Lung (tissue), 11 donors: ENCODE measurements at regions not wholly inside any gene's neighbourhood (a gene's known extent, or its start where the extent isn't known, plus 50 kb on each side); places are given as distances from the start of the nearest gene placed in this dataset.

ENCODE experiments used
- ATAC-seq: fragments of 200-7000 bp; cut with Tn5 transposase; one replicate; pipeline ENCODE4 v1.9.1; 2020; ENCODE audit warnings: moderate number of reproducible peaks; ENCODE audit not compliant: insufficient read depth, low FRiP score
- DNase-seq, 3 donors: peaks; one replicate each; pipeline ENCODE4 v3.0.0-alpha.2; 2013 to 2017
- H3K27ac ChIP-seq, 2 donors: one replicate each; pipeline ENCODE4 v1.5.1; 2013; ENCODE audit warnings: mild to moderate bottlenecking in 2 of 2, moderate library complexity in 2 of 2, control low read depth in 1 of 2, inconsistent platforms in 1 of 2, low read depth in 1 of 2, low read length in 1 of 2
- H3K27me3 ChIP-seq, 3 donors: one replicate each; pipeline ENCODE4 v1.5.1; 2013; ENCODE audit warnings: low read length in 2 of 3; ENCODE audit not compliant: control insufficient read depth in 3 of 3, insufficient read depth in 3 of 3
- H3K36me3 ChIP-seq, 4 donors: one replicate each; pipeline ENCODE4 v1.5.1; 2013; ENCODE audit warnings: low read length in 4 of 4, mild to moderate bottlenecking in 1 of 4, moderate library complexity in 1 of 4; ENCODE audit not compliant: control insufficient read depth in 4 of 4, insufficient read depth in 4 of 4
- H3K4me1 ChIP-seq, 5 donors: one replicate each; pipeline ENCODE4 v1.5.1; 2013; ENCODE audit warnings: low read length in 5 of 5, mild to moderate bottlenecking in 2 of 5, moderate library complexity in 1 of 5; ENCODE audit not compliant: control insufficient read depth in 5 of 5, insufficient read depth in 5 of 5
- H3K4me3 ChIP-seq: one replicate; pipeline ENCODE4 v1.5.1; 2013; ENCODE audit warnings: mild to moderate bottlenecking, control low read depth, moderate library complexity
- H3K9ac ChIP-seq, 2 donors: one replicate each; pipeline ENCODE4 v1.5.1; 2013; ENCODE audit warnings: low read length in 2 of 2, control low read depth in 1 of 2; ENCODE audit not compliant: insufficient read depth in 1 of 2
- H3K9me3 ChIP-seq, 4 donors: one replicate each; pipeline ENCODE4 v1.5.1; 2013; ENCODE audit warnings: low read length in 3 of 4, mild to moderate bottlenecking in 1 of 4, moderate library complexity in 1 of 4; ENCODE audit not compliant: control insufficient read depth in 4 of 4, insufficient read depth in 3 of 4
- CTCF ChIP-seq: IDR thresholded peaks from 2 replicates; pipeline ENCODE4 v1.5.1; 2012; ENCODE audit warnings: mild to moderate bottlenecking; ENCODE audit errors: control extremely low read depth, extremely low read depth
- WGBS, 2 donors: extraction: QIAGEN DNeasy Blood & Tissue Kit; methylation state at CpG; one replicate each; pipeline ENCODE4 v1.1.7; 2013; 5-methylcytosine and 5-hydroxymethylcytosine counted together
- donor health status: control.
- donor health status: control.
- donor health status: Bipolar disorder and iron deficiency.
- donor health status: healthy.
- donor health status: DM: yes; HTN: yes; CAD: no.

GRCh38 chr2:153394686-153395085 lies 83.9 kb downstream of the RPRM start:
- Histone ChIP-seq H3K27me3 (no peaks in the 10 kb centered on the region), H3K4me3 (no peak overlapping the region), H3K36me3 (no peaks in the 10 kb centered on the region), H3K4me1 (no peaks in the 10 kb centered on the region), H3K9ac (no peak overlapping the region), H3K27ac (no peak overlapping the region), H3K9me3 (no peaks in the 10 kb centered on the region)
- no peak for DNase-seq
- TF ChIP-seq CTCF, result no peak
- 72 to 75% methylated on average over 5 of the region's 5 CpGs for WGBS, 2 donors
- no peak for ATAC-seq

- no peaks in the 10 kb centered on the region for H3K4me1 ChIP-seq
- no peaks in the 10 kb centered on the region for H3K36me3 ChIP-seq
- DNase-seq, result no peak
- TF ChIP-seq CTCF, result no peak
- no peak overlapping the region for H3K9ac ChIP-seq
- no peak for ATAC-seq
- H3K27me3 ChIP-seq, result no peaks in the 10 kb centered on the region
- H3K27ac ChIP-seq, result no peak overlapping the region
- no peak overlapping the region for H3K4me3 ChIP-seq
- no peaks in the 10 kb centered on the region for H3K9me3 ChIP-seq
Measured at GRCh38 chr2:153394247-153394646, 84.3 kb downstream of the RPRM start.

GRCh38 chr2:153393518-153393917 lies 85.0 kb downstream of the RPRM start:
- H3K9ac ChIP-seq, result no peak overlapping the region
- no peak overlapping the region for H3K4me3 ChIP-seq
- H3K27ac ChIP-seq, result no peak overlapping the region
- H3K36me3 ChIP-seq, result no peaks in the 10 kb centered on the region
- no peaks in the 10 kb centered on the region for H3K27me3 ChIP-seq
- H3K4me1 ChIP-seq, result no peaks in the 10 kb centered on the region
- TF ChIP-seq CTCF, result no peak
- ATAC-seq, result no peak
- DNase-seq, result no peak
- 60 to 74% methylated on average over 3 of the region's 3 CpGs for WGBS, 2 donors
- no peaks in the 10 kb centered on the region for H3K9me3 ChIP-seq

GRCh38 chr2:153391131-153391530 lies 87.4 kb downstream of the RPRM start:
- Histone ChIP-seq H3K27me3 (no peaks in the 10 kb centered on the region), H3K4me1 (no peaks in the 10 kb centered on the region), H3K27ac (no peak overlapping the region), H3K9me3 (no peaks in the 10 kb centered on the region), H3K36me3 (no peaks in the 10 kb centered on the region), H3K9ac (no peak overlapping the region), H3K4me3 (no peak overlapping the region)
- no peak for TF ChIP-seq CTCF
- DNase-seq, result no peak
- ATAC-seq, result no peak
- WGBS, 2 donors, result 62 to 84% methylated on average over 5 of the region's 5 CpGs
